Panc1 (cell line): ENCODE measurements at regions not wholly inside any gene's neighbourhood (a gene's known extent, or its start where the extent isn't known, plus 50 kb on each side); places are given as distances from the start of the nearest gene placed in this dataset.

Experiments
- POLR2AphosphoS5 ChIP-seq: IDR thresholded peaks from 2 replicates; pipeline ENCODE4 v1.6.1; 2012; ENCODE audit warnings: mild to moderate bottlenecking, low read depth, low read length, moderate library complexity
- TCF7L2 ChIP-seq: IDR thresholded peaks from 2 replicates; pipeline ENCODE4 v1.6.1; 2011; ENCODE audit warnings: mild to moderate bottlenecking, low read depth, low read length, inconsistent platforms
- TF ChIP-seq, protein P1 (sequence below): fragments of 450-650 bp; IDR thresholded peaks from 2 replicates; pipeline ENCODE4 v1.5.1; 2017; ENCODE audit warnings: mild to moderate bottlenecking

DNA sequence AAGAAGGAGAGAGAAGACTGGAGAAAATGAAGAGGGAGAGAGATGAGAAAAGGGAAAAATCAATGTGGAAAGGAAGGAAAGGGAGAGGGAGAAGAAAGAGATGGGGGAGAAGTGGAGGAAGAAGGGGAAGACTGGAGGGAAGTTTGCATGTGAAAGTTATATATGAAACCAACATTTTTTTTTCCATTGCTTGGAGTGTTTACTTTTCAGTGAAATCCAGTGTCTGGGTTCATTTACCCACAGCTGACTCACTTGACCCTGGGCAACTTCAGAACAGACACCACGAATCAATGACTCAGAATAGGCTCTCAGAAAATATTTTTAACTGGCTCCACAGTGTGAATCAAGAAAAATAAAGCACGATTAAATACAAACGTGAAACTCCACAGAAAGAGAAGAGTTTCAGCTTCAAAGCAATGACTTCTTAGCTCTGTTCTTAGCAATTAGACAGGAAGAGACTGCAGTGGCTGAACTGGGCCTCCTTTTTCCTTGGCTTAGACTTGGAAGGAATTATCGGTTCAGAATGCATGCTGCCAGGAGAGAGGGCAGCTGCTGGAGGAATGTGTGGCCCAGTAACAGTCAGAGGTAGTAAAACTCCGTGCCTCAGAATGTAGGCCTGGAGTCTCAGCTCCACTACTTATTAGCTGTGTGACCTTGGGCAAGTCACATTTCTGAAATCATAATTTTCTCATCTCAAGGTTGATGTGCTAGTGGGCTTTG lies 237.5 kb downstream of the MIAT start:
- TF ChIP-seq, protein P1, sequence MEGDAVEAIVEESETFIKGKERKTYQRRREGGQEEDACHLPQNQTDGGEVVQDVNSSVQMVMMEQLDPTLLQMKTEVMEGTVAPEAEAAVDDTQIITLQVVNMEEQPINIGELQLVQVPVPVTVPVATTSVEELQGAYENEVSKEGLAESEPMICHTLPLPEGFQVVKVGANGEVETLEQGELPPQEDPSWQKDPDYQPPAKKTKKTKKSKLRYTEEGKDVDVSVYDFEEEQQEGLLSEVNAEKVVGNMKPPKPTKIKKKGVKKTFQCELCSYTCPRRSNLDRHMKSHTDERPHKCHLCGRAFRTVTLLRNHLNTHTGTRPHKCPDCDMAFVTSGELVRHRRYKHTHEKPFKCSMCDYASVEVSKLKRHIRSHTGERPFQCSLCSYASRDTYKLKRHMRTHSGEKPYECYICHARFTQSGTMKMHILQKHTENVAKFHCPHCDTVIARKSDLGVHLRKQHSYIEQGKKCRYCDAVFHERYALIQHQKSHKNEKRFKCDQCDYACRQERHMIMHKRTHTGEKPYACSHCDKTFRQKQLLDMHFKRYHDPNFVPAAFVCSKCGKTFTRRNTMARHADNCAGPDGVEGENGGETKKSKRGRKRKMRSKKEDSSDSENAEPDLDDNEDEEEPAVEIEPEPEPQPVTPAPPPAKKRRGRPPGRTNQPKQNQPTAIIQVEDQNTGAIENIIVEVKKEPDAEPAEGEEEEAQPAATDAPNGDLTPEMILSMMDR = no peak
- TF ChIP-seq TCF7L2 = no peak
- no peak for TF ChIP-seq POLR2AphosphoS5
